CD4-positive, alpha-beta memory T cell (primary cell): ENCODE measurements at regions not wholly inside any gene's neighbourhood (a gene's known extent, or its start where the extent isn't known, plus 50 kb on each side); places are given as distances from the start of the nearest gene placed in this dataset.
"Not testable (repeated sequence)": the region's sequence is repeated elsewhere in the genome, so short reads cannot be mapped to it uniquely, and the experiment has no call there.

Source experiments
- CTCF ChIA-PET: fragments of 350-600 bp; sonication (Branson Sonifier 250); formaldehyde crosslinking; loops from one replicate; lab custom pipeline; 2021; ENCODE audit warnings: inconsistent platforms; ENCODE audit not compliant: partially characterized antibody; lab: Charles Lee
- POLR2A ChIA-PET: fragments of 350-600 bp; sonication (Branson Sonifier 250); formaldehyde crosslinking; loops from one replicate; lab custom pipeline; 2021; ENCODE audit not compliant: partially characterized antibody; lab: Charles Lee
- DNase-seq, 5 donors: peaks; one replicate each; pipeline versions ENCODE4 v3.0.0 to v3.0.0-alpha.2; 2020 to 2022; ENCODE audit warnings: mixed read lengths in 1 of 5
- H3K27ac ChIP-seq: one replicate; pipeline ENCODE4 v1.7.0; 2013; ENCODE audit warnings: low read depth, low read length
- H3K27me3 ChIP-seq: 2 replicates; pipeline ENCODE4 v1.7.0; 2013; ENCODE audit warnings: mild to moderate bottlenecking, low read length, moderate library complexity; ENCODE audit not compliant: insufficient read depth
- H3K36me3 ChIP-seq: 2 replicates; pipeline ENCODE4 v1.7.0; 2013; ENCODE audit warnings: mild to moderate bottlenecking, low read length, moderate library complexity; ENCODE audit not compliant: insufficient read depth
- H3K4me1 ChIP-seq: 2 replicates; pipeline ENCODE4 v1.7.0; 2013; ENCODE audit warnings: mild to moderate bottlenecking, low read length, moderate library complexity; ENCODE audit not compliant: insufficient read depth
- H3K4me3 ChIP-seq, 2 donors: one replicate each; pipeline ENCODE4 v1.7.0; 2013; ENCODE audit warnings: low read length in 2 of 2, mild to moderate bottlenecking in 1 of 2
- H3K9me3 ChIP-seq, 2 donors: one replicate each; pipeline ENCODE4 v1.7.0; 2013; ENCODE audit warnings: low read length in 2 of 2, control low read depth in 1 of 2; ENCODE audit not compliant: control insufficient read depth in 1 of 2
- H3K27ac Mint-ChIP-seq, 7 donors: one replicate each; pipeline ENCODE4 v1.8.0; 2020 to 2021; ENCODE audit warnings: mixed read lengths in 7 of 7, mild to moderate bottlenecking in 6 of 7, inconsistent platforms in 3 of 7, moderate library complexity in 3 of 7
- H3K27me3 Mint-ChIP-seq, 2 donors: one replicate each; pipeline ENCODE4 v1.8.0; 2020 to 2021; ENCODE audit warnings: mixed read lengths in 2 of 2
- H3K36me3 Mint-ChIP-seq, 2 donors: one replicate each; pipeline ENCODE4 v1.8.0; 2020 to 2021; ENCODE audit warnings: mixed read lengths in 2 of 2, inconsistent platforms in 1 of 2, mild to moderate bottlenecking in 1 of 2
- H3K4me1 Mint-ChIP-seq, 4 donors: one replicate each; pipeline ENCODE4 v1.8.0; 2020 to 2021; ENCODE audit warnings: mixed read lengths in 4 of 4, mild to moderate bottlenecking in 1 of 4
- H3K4me3 Mint-ChIP-seq, 8 donors: one replicate each; pipeline ENCODE4 v1.8.0; 2020 to 2021; ENCODE audit warnings: mixed read lengths in 8 of 8, mild to moderate bottlenecking in 7 of 8, moderate library complexity in 6 of 8, inconsistent platforms in 3 of 8
- H3K9me3 Mint-ChIP-seq, 8 donors: one replicate each; pipeline ENCODE4 v1.8.0; 2020 to 2021; ENCODE audit warnings: mixed read lengths in 8 of 8, mild to moderate bottlenecking in 5 of 8, inconsistent platforms in 3 of 8, moderate library complexity in 1 of 8
- intact Hi-C: fragments of 100-400 bp; cut with micrococcal nuclease; formaldehyde crosslinking; loops from one replicate; pipeline ENCODE4 v1.15.1; 2023

GRCh38 chr3:145272684-145273083 is 888.3 kb downstream of the PLOD2 start:
- ChIA-PET POLR2A (no interaction called here), CTCF (no interaction called here)
- no peaks in the 10 kb centered on the region for H3K9me3 ChIP-seq
- H3K4me1 ChIP-seq = no peaks in the 10 kb centered on the region
- Mint-ChIP-seq H3K4me3 (no peak overlapping the region), H3K27ac (no peak overlapping the region), H3K4me1 (no peaks in the 10 kb centered on the region), H3K9me3 (peaks cover 2 to 8% (median 4%) of the 10 kb centered on the region in 8 donors), H3K36me3 (no peaks in the 10 kb centered on the region), H3K27me3 (no peaks in the 10 kb centered on the region)
- no peaks in the 10 kb centered on the region for H3K36me3 ChIP-seq
- no peak overlapping the region for H3K4me3 ChIP-seq
- DNase-seq = no peak
- intact Hi-C loops = no loop called here
- H3K27me3 ChIP-seq = no peaks in the 10 kb centered on the region
- H3K27ac ChIP-seq = no peak overlapping the region

GRCh38 chr3:145282505-145282904 is 878.5 kb downstream of the PLOD2 start:
- DNase-seq = no peak
- H3K27ac Mint-ChIP-seq = no peak overlapping the region
- H3K4me3 Mint-ChIP-seq = no peak overlapping the region
- Histone ChIP-seq H3K36me3 (no peaks in the 10 kb centered on the region), H3K27ac (no peak overlapping the region), H3K27me3 (no peaks in the 10 kb centered on the region), H3K4me1 (no peaks in the 10 kb centered on the region), H3K4me3 (no peak overlapping the region), H3K9me3 (no peaks in the 10 kb centered on the region)
- H3K27me3 Mint-ChIP-seq = no peaks in the 10 kb centered on the region
- peaks cover 0 to 8% (median 2%) of the 10 kb centered on the region in 8 donors for H3K9me3 Mint-ChIP-seq
- ChIA-PET POLR2A (no interaction called here), CTCF (no interaction called here)
- intact Hi-C loops = no loop called here
- H3K36me3 Mint-ChIP-seq = no peaks in the 10 kb centered on the region
- no peaks in the 10 kb centered on the region for H3K4me1 Mint-ChIP-seq

- Histone ChIP-seq H3K27ac (no peak overlapping the region), H3K27me3 (no peaks in the 10 kb centered on the region), H3K4me1 (no peaks in the 10 kb centered on the region), H3K9me3 (no peaks in the 10 kb centered on the region), H3K4me3 (no peak overlapping the region), H3K36me3 (no peaks in the 10 kb centered on the region)
- H3K4me1 Mint-ChIP-seq = no peaks in the 10 kb centered on the region
- POLR2A ChIA-PET = no interaction called here
- no peak overlapping the region for H3K4me3 Mint-ChIP-seq
- DNase-seq = no peak
- no peaks in the 10 kb centered on the region for H3K36me3 Mint-ChIP-seq
- peaks cover 0 to 9% (median 5%) of the 10 kb centered on the region in 8 donors for H3K9me3 Mint-ChIP-seq
- CTCF ChIA-PET = no interaction called here
- intact Hi-C loops = no loop called here
- no peak overlapping the region for H3K27ac Mint-ChIP-seq
- H3K27me3 Mint-ChIP-seq = no peaks in the 10 kb centered on the region
Measured at GRCh38 chr3:145286937-145287336, 874.0 kb downstream of the PLOD2 start.

GRCh38 chr3:145290010-145290409 is 871.0 kb downstream of the PLOD2 start:
- Histone ChIP-seq H3K36me3 (no peaks in the 10 kb centered on the region), H3K4me3 (no peak overlapping the region), H3K4me1 (no peaks in the 10 kb centered on the region), H3K27ac (no peak overlapping the region), H3K9me3 (no peaks in the 10 kb centered on the region), H3K27me3 (no peaks in the 10 kb centered on the region)
- no peak overlapping the region for H3K4me3 Mint-ChIP-seq
- ChIA-PET POLR2A (no interaction called here), CTCF (no interaction called here)
- H3K27ac Mint-ChIP-seq = no peak overlapping the region
- no peaks in the 10 kb centered on the region for H3K4me1 Mint-ChIP-seq
- H3K27me3 Mint-ChIP-seq = no peaks in the 10 kb centered on the region
- H3K9me3 Mint-ChIP-seq = peaks cover 0 to 9% (median 4%) of the 10 kb centered on the region in 8 donors
- intact Hi-C loops = no loop called here
- DNase-seq = no peak
- H3K36me3 Mint-ChIP-seq = no peaks in the 10 kb centered on the region

- Mint-ChIP-seq H3K36me3 (no peaks in the 10 kb centered on the region), H3K4me1 (no peaks in the 10 kb centered on the region), H3K27me3 (no peaks in the 10 kb centered on the region), H3K27ac (no peak overlapping the region), H3K4me3 (no peak overlapping the region), H3K9me3 (peaks cover 0 to 4% (median 0%) of the 10 kb centered on the region in 8 donors)
- H3K9me3 ChIP-seq = no peaks in the 10 kb centered on the region
- no peak overlapping the region for H3K4me3 ChIP-seq
- H3K27me3 ChIP-seq = no peaks in the 10 kb centered on the region
- DNase-seq = no peak
- no peaks in the 10 kb centered on the region for H3K36me3 ChIP-seq
- intact Hi-C loops = no loop called here
- ChIA-PET POLR2A (no interaction called here), CTCF (no interaction called here)
- no peaks in the 10 kb centered on the region for H3K4me1 ChIP-seq
- H3K27ac ChIP-seq = no peak overlapping the region
Measured at GRCh38 chr3:145294572-145294971, 866.4 kb downstream of the PLOD2 start.

GRCh38 chr3:145307272-145307671 is 853.7 kb downstream of the PLOD2 start:
- no peaks in the 10 kb centered on the region for H3K4me1 Mint-ChIP-seq
- CTCF ChIA-PET = no interaction called here
- H3K36me3 Mint-ChIP-seq = no peaks in the 10 kb centered on the region
- DNase-seq = no peak
- no peak overlapping the region for H3K4me3 Mint-ChIP-seq
- no peaks in the 10 kb centered on the region for H3K9me3 ChIP-seq
- POLR2A ChIA-PET = no interaction called here
- intact Hi-C loops = no loop called here
- H3K4me1 ChIP-seq = no peaks in the 10 kb centered on the region
- H3K27ac Mint-ChIP-seq = no peak overlapping the region
- H3K27ac ChIP-seq = no peak overlapping the region
- peaks cover 0 to 7% (median 0%) of the 10 kb centered on the region in 8 donors for H3K9me3 Mint-ChIP-seq
- H3K27me3 ChIP-seq = no peaks in the 10 kb centered on the region
- H3K36me3 ChIP-seq = no peaks in the 10 kb centered on the region
- no peak overlapping the region for H3K4me3 ChIP-seq
- no peaks in the 10 kb centered on the region for H3K27me3 Mint-ChIP-seq

- H3K9me3 ChIP-seq = no peaks in the 10 kb centered on the region
- H3K4me1 ChIP-seq = no peaks in the 10 kb centered on the region
- ChIA-PET CTCF (no interaction called here), POLR2A (no interaction called here)
- intact Hi-C loops = no loop called here
- Mint-ChIP-seq H3K9me3 (peaks cover 0 to 12% (median 3%) of the 10 kb centered on the region in 8 donors), H3K4me1 (no peaks in the 10 kb centered on the region), H3K27me3 (no peaks in the 10 kb centered on the region), H3K4me3 (no peak overlapping the region), H3K36me3 (no peaks in the 10 kb centered on the region), H3K27ac (no peak overlapping the region)
- H3K36me3 ChIP-seq = no peaks in the 10 kb centered on the region
- no peaks in the 10 kb centered on the region for H3K27me3 ChIP-seq
- DNase-seq = no peak
- no peak overlapping the region for H3K4me3 ChIP-seq
- H3K27ac ChIP-seq = no peak overlapping the region
Measured at GRCh38 chr3:145313751-145314150, 847.2 kb downstream of the PLOD2 start.

GRCh38 chr3:145316253-145316652 is 844.7 kb downstream of the PLOD2 start:
- H3K4me3 ChIP-seq, DNase-seq, H3K4me3 Mint-ChIP-seq, intact Hi-C loops, H3K36me3 ChIP-seq, H3K27ac ChIP-seq, CTCF ChIA-PET, H3K4me1 ChIP-seq, H3K4me1 Mint-ChIP-seq, H3K27ac Mint-ChIP-seq, H3K27me3 ChIP-seq, POLR2A ChIA-PET, H3K27me3 Mint-ChIP-seq, H3K9me3 ChIP-seq, H3K36me3 Mint-ChIP-seq: not testable (repeated sequence)
- H3K9me3 Mint-ChIP-seq = peaks cover 0 to 14% (median 5%) of the 10 kb centered on the region in 8 donors
